Body of pancreas (tissue), 4 donors: ENCODE measurements at regions not wholly inside any gene's neighbourhood (a gene's known extent, or its start where the extent isn't known, plus 50 kb on each side); places are given as distances from the start of the nearest gene placed in this dataset.

Experiments used
- ATAC-seq: fragments of 150-250 bp; one replicate; pipeline ENCODE4 v1.9.1; 2016
- DNase-seq, 4 donors: peaks; one replicate each; pipeline ENCODE4 v3.0.0-alpha.2; 2019
- H3K27ac ChIP-seq, 4 donors: fragments of 200-600 bp; sonication (generic); 1 replicate in 3 of 4; 2 replicates in 1 of 4; pipeline versions ENCODE4 v1.5.1 to v1.6.1; 2016 to 2019; ENCODE audit warnings: mild to moderate bottlenecking in 1 of 4, mixed read lengths in 1 of 4, moderate library complexity in 1 of 4
- H3K27me3 ChIP-seq, 2 donors: fragments of 200-600 bp; sonication (generic); one replicate each; pipeline ENCODE4 v1.6.0; 2016; ENCODE audit warnings: mild to moderate bottlenecking in 1 of 2
- H3K36me3 ChIP-seq, 2 donors: fragments of 200-600 bp; sonication (generic); replicated peaks in 1 of 2; 2 replicates each; pipeline ENCODE4 v1.5.1; 2016; ENCODE audit warnings: low read depth in 2 of 2; ENCODE audit not compliant: insufficient read depth in 1 of 2
- H3K4me1 ChIP-seq: fragments of 200-600 bp; sonication (generic); one replicate; pipeline ENCODE4 v1.6.0; 2016
- H3K4me3 ChIP-seq, 2 donors: fragments of 200-600 bp; sonication (generic); 1 replicate in 1 of 2; 2 replicates in 1 of 2; pipeline ENCODE4 v1.5.1; 2016 to 2019
- H3K9me3 ChIP-seq, 3 donors: fragments of 200-600 bp; sonication (generic); 1 replicate in 2 of 3; 2 replicates in 1 of 3; pipeline ENCODE4 v1.5.1; 2016
- CTCF ChIP-seq, 7 experiments: fragments of 450-650 bp in 4 of 7; fragments of 200-600 bp in 3 of 7; sonication (generic) in 3 of 7; IDR thresholded peaks; one replicate each; pipeline ENCODE4 v1.5.1; 2016 to 2019; ENCODE audit warnings: antibody characterized with exemption in 7 of 7
- POLR2A ChIP-seq, 3 donors: fragments of 450-650 bp; IDR thresholded peaks; one replicate each; pipeline ENCODE4 v1.6.1; 2016; ENCODE audit warnings: antibody characterized with exemption in 3 of 3, mild to moderate bottlenecking in 2 of 3
- WGBS, 2 donors: methylation state at CpG; one replicate each; pipeline ENCODE4 v1.1.5; 2017; 5-methylcytosine and 5-hydroxymethylcytosine counted together
- intact Hi-C: fragments of 100-400 bp; cut with DNase I; formaldehyde crosslinking; loops from one replicate; pipeline ENCODE4 v1.15.1; 2023

- DNase-seq (no peak), ATAC-seq (no peak)
- WGBS, 2 donors: 56 to 60% methylated on average over 7 of the region's 7 CpGs
- no peak for TF ChIP-seq POLR2A (IDR thresholded peaks at IDR 0.05)
- TF ChIP-seq CTCF (IDR thresholded peaks at IDR 0.05): no peak
- intact Hi-C loops: no loop called here
- no peaks in the 10 kb centered on the region for H3K36me3 ChIP-seq
- no peaks in the 10 kb centered on the region for H3K27me3 ChIP-seq
- no peaks in the 10 kb centered on the region for H3K9me3 ChIP-seq
- H3K4me1 ChIP-seq: no peaks in the 10 kb centered on the region
- H3K27ac ChIP-seq: no peak overlapping the region
- H3K4me3 ChIP-seq: no peak overlapping the region
These were observed 331.5 kb upstream of the AJAP1 start for GRCh38 chr1:4322881-4323280.

- Histone ChIP-seq H3K4me1 (no peaks in the 10 kb centered on the region), H3K4me3 (no peak overlapping the region), H3K27ac (no peak overlapping the region), H3K36me3 (no peaks in the 10 kb centered on the region), H3K27me3 (no peaks in the 10 kb centered on the region), H3K9me3 (no peaks in the 10 kb centered on the region)
- 75% methylated on average over 4 of the region's 4 CpGs for WGBS, 2 donors
- no peak for ATAC-seq
- TF ChIP-seq POLR2A (IDR thresholded peaks at IDR 0.05) (no peak), CTCF (IDR thresholded peaks at IDR 0.05) (no peak)
- intact Hi-C loops: no loop called here
- no peak for DNase-seq
These were observed 331.1 kb upstream of the AJAP1 start for GRCh38 chr1:4323309-4323708.

GRCh38 chr1:4324525-4324924 lies 329.9 kb upstream of the AJAP1 start:
- Histone ChIP-seq H3K4me3 (no peak overlapping the region), H3K27ac (no peak overlapping the region), H3K4me1 (no peaks in the 10 kb centered on the region), H3K36me3 (no peaks in the 10 kb centered on the region), H3K9me3 (no peaks in the 10 kb centered on the region), H3K27me3 (peaks cover 0 to 4% of the 10 kb centered on the region in 2 donors)
- DNase-seq (no peak), ATAC-seq (no peak)
- no peak for TF ChIP-seq CTCF (IDR thresholded peaks at IDR 0.05)
- no peak for TF ChIP-seq POLR2A (IDR thresholded peaks at IDR 0.05)
- 67 to 69% methylated on average over 9 of the region's 9 CpGs for WGBS, 2 donors
- intact Hi-C loops: no loop called here

GRCh38 chr1:4327142-4327541 lies 327.3 kb upstream of the AJAP1 start:
- H3K4me1 ChIP-seq: no peaks in the 10 kb centered on the region
- ATAC-seq (no peak), DNase-seq (no peak)
- no peaks in the 10 kb centered on the region for H3K36me3 ChIP-seq
- TF ChIP-seq CTCF (IDR thresholded peaks at IDR 0.05) (no peak), POLR2A (IDR thresholded peaks at IDR 0.05) (no peak)
- no peak overlapping the region for H3K27ac ChIP-seq
- intact Hi-C loops: no loop called here
- no peaks in the 10 kb centered on the region for H3K9me3 ChIP-seq
- peaks cover 0 to 4% of the 10 kb centered on the region in 2 donors for H3K27me3 ChIP-seq
- 54 to 65% methylated on average over 2 of the region's 2 CpGs for WGBS, 2 donors
- H3K4me3 ChIP-seq: no peak overlapping the region

- no peak overlapping the region for H3K4me3 ChIP-seq
- H3K36me3 ChIP-seq: no peaks in the 10 kb centered on the region
- no peaks in the 10 kb centered on the region for H3K4me1 ChIP-seq
- no peak for ATAC-seq
- TF ChIP-seq CTCF (IDR thresholded peaks at IDR 0.05) (no peak), POLR2A (IDR thresholded peaks at IDR 0.05) (no peak)
- intact Hi-C loops: no loop called here
- WGBS, 2 donors: 48 to 55% methylated on average over 8 to 10 of the region's 10 CpGs
- no peaks in the 10 kb centered on the region for H3K9me3 ChIP-seq
- peaks cover 0 to 4% of the 10 kb centered on the region in 2 donors for H3K27me3 ChIP-seq
- DNase-seq: no peak
- H3K27ac ChIP-seq: no peak overlapping the region
These were observed 325.9 kb upstream of the AJAP1 start for GRCh38 chr1:4328402-4329071.
